G401 (cell line): ENCODE measurements at regions not wholly inside any gene's neighbourhood (a gene's known extent, or its start where the extent isn't known, plus 50 kb on each side); places are given as distances from the start of the nearest gene placed in this dataset.
"Not testable (repeated sequence)": the region's sequence is repeated elsewhere in the genome, so short reads cannot be mapped to it uniquely, and the experiment has no call there.

Experiments used
- DNase-seq: peaks from one replicate; pipeline ENCODE4 v3.0.0-alpha.2; 2015; ENCODE audit warnings: low spot score
- in situ Hi-C: cut with HindIII; loops from 2 replicates; pipeline ENCODE4 v1.10.0; 2016; ENCODE audit warnings: low sequenced_read_pairs, mixed read lengths

DNA sequence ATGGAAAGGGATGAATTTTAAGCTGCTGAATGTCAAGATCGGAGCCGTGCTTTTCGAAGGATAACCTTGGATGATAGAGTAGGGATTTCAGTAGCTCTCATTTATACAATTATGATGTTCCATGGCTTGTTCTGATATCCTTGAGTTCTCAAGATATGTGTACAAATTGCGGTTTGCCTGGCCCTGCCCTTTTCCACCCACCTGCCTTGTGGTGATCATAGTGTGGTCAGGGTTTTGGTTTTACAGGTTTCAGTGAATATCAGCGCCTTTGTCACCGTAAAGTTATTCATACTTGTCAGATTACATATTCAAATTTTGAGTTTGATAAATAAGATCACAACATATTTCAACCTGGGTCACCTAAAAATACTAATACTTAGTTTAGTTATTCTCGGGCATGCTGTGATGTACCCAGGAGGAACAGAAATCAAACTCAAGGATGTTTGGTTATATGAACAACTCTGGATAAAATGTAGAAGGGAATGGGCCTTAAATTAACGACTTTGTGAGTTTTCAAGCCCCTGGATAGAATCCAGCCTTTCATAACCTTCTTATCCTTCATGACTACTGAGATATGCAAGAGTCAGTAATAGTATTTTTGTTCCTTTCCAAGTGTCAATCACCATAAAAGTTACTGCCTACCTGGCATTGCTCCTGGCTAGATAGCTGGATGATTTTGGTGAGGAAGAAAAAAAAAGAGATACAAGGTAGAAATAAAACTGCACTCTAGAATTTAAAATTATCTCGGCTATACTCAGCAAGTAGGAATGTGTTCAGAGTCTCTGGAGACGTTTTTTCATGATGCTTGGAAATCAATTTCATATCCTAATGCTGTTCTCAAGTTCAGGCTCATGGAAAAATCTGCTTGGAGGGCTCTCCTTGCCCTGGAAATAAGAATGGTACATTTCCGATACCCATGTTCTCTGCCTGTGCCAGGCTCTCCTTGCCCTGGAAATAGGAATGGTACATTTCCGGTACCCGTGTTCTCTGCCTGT lies 209.2 kb upstream of the TPRG1 start:
- DNase-seq, result no peak
- in situ Hi-C loops, result no loop called here

DNA sequence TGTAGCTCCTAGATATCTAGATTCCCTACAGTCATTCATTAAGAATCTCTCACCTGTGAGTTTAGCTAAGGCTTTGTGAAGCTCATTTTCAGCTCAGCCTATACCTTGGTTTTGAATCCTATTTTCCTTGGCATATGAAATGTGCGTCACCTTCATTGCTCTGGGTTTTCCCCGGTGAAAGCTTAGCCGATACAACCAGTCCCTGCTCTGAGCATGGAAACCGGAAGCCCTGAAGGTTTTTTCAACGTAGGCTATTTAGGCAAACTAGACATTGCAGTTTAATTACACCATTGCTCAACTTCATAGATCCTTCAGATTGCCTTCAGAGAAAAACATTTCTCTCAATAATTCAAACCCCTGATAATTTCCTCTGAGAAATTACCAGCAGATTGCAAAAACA lies 206.8 kb upstream of the TPRG1 start:
- in situ Hi-C loops, result no loop called here
- no peak for DNase-seq

DNA sequence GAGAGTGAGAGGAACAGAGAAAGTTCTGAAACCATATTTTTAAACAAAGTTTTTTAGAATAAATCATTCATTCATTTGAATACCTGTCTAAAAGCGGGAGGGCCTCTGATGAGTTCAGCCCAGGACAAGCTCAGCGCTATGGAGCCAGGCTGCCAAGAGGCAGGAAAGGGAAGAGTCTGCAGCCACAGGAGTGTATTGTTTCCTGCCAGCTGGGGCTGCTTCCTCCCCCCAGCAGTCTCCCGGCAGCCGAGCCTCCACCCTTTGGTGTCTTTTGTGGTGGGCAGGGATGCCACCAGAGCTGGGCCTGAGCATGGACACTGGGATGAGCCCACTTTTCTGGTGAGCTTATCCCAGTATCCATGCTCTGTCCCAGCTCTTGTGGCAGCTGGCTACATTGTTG lies 199.5 kb upstream of the TPRG1 start:
- DNase-seq, result no peak
- in situ Hi-C loops, result no loop called here

DNA sequence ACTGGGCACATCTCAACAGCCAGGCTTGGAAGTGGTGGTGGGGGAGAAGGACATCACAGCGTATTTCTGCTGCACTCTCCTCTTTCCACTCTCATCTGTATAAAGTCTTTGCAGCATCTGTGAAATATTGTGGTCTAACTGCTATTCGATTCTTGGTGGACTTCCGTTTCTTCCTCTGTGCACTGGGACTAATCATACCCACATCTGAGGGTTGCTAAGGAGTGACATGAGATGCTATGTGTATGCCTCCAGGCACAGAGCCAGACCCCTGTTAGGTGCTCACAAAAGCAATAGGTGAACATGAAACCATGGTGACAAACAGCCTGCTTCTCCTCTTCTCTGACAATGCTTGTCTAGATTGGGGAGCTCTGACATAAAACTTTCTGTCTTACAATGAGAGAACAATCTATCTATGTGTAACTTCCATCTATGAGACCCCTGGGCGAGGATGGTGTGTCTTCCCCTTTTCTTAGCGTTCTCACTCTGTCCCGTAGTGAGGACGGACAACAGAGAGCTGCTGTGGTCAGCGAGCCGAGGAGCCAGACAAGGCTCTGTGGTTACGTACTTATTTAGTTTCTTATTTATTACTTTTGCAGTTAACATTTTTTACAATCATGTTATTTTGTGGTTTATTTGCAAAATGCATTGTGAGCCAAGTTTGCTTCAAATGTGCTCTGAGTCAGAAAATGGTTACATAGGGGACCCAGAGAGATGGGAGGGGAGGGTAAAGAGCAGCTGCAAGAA lies 196.7 kb upstream of the TPRG1 start:
- in situ Hi-C loops, result no loop called here
- DNase-seq, result no peak

DNA sequence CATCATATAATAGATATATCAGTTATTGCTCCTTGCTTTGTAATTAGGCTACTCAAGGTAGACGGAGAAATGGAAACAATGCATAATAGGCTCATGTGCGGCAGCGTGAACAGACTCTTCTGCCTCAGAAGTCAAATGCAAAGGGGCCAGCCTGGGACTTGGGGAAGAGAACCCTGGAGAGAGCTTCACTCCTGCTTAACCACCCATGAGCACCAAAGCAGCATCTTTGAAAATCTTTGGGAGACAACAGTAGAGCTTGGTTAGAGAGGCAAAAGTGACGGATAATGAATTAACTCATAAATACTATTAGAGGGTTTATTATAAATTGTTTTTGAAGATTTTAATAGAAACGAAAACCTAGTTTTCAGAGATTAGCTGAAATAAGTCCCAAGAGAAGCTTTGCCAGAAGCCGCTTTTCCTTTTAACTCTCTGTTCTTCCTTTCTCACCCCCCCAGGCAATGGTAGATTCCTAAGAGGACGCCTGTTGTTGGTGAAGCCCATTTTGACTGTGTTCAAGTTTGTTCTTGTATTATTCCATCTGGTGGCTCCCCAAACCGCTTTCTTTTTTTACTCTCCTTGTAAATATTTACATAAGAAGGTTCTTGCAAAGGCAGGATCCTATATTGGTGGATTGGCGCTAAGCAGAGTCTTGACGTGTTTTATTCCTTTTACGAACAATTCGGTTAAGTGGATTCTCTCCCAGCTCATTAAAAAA lies 196.0 kb upstream of the TPRG1 start:
- no peak for DNase-seq
- in situ Hi-C loops, result no loop called here

DNA sequence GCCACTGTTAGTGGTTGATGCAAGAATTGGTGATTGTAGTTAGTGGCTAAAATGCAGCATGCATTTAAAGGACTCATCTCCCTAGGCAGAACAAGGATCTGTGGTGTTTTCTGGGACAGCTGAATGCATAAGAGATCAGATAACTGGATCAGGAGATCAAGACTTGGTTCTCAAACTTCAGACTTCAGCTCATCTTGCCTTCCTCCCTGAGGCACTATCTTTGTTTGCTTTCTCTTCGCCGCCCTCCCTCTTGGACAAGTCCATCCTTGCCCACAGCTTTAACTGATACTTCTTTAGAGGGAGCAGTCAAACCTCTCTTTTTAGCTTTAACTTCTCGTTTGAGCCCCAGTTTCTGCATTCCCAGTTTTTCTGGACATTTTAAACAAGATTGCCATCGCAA lies 195.4 kb upstream of the TPRG1 start:
- in situ Hi-C loops, result no loop called here

DNA sequence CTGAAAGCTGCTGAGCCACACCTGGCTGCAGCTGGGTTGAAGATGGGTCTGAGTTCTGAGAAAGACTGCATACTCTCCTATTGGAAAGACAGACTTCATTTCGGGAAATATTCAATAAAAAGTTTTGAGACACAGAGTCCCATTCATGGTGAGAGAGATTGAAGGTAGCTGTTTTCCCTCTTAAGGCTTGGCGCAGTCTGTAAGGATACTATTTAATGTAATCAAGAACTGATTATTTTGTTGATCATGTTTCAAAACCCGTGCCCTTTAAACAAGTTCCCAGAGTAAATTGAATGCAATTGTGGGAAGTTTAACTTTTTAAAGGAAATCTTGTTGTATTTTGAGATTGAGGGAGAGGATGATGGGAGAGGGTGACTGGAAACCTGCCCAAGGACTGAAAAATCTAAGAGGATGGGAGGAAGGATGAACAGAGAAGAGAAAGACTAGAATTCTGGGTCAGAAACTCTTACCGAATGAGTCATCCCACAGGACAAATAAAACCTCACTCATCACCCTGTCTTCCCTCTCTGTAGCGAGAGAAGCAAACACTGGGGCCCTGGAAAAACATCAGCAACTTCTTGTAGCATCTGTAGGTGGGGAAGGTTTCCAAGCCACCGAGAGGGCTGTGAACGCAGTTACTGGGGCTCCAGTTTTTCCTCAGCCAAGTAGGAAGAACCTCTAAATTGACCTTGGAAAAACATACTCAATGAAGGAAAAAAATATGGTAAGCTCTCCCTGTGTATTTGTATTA lies 193.2 kb upstream of the TPRG1 start:
- no peak for DNase-seq
- in situ Hi-C loops, result no loop called here

More for the DNA sequence above, 195.4 kb upstream of the TPRG1 start:
- no peak for DNase-seq

DNA sequence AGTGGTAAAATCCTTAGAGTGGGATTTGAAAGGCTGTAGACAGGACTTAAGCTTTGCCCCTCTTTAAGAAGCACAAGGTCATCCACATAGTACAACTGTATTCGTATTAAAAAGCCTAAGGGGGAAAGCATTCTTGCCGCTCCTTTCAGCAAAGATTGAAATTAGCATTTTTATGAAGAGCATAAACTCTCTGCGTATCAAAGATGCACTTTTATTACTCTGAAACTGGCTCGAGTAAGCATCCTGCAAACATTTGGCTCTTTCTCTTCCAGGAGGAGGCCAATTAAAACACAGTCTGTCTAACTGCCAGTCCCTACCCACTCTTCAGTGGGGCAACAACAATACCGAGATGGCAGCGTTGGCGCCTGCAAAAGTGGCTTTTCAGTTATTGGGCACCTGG lies 192.5 kb upstream of the TPRG1 start:
- DNase-seq, result peak; percentile 28
- in situ Hi-C loops, result no loop called here

DNA sequence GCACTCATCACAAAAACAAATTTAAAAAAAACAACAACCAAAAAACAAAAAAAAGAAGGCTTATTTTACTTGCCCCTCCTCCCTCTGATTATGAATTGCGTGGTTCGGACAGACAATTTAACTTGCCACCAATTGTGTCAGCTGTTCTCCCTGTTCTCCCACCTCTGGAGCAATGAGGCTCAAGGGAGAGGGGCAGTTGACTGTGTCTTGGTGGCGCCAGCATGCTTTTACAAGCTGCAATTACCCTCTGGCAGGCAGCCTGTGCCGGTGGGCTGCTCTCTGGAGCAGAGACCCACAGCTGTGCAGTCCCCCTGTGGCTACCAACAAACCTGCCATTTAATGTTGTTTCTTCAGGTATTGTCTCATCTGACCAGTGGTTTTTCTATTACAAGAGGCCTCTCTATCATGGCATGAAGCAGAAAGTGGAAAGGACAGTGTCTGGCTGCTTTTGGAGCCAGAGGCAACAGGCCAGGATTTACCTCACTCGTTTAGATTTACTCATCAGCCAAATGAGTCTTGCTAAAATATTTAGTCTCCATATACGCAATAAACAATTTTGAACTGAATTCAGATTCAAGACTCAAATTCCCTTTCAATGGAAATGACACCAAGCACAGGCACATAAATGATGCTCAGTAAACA lies 192.0 kb upstream of the TPRG1 start:
- in situ Hi-C loops, result no loop called here
- peak; percentile 67 for DNase-seq

DNA sequence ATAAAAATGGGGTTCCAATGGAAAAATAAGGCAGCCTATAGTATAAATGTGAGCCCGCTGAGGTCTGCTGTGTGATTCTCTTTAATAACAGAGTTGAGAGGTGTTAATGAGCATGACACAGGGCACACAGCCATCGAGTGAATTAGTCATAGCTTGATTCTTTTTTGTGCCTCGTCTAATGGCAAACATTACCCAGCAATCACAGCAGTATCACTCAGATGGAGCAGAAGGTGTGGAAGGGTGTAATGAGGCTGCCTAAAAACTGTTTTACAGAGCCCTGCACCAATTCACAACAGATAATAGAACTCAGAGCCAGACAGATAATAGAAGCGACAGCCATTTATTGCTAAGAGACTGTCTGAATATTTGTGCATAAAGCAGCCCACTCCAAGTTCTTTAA lies 178.6 kb upstream of the TPRG1 start:
- in situ Hi-C loops, result no loop called here

DNA sequence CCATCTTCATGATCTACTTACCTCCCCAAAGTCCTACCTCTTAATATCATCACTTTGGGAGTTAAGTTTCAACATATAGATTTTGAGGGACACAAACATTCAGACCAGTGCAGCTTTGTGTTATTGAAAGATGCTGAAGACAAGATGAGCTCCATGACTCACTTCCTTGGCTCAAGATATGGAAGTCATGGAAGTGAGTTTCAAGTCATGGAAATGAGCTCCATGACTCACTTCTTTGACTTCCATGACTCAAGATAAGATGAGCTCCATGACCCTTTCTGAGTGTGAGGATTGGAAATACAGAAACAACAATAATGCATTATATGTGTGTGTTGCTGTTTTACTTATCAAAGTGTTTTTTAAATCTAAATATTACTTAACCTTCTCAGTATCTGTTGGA lies 170.2 kb upstream of the TPRG1 start:
- no peak for DNase-seq
- in situ Hi-C loops, result no loop called here

More for the DNA sequence above, 178.6 kb upstream of the TPRG1 start:
- no peak for DNase-seq

DNA sequence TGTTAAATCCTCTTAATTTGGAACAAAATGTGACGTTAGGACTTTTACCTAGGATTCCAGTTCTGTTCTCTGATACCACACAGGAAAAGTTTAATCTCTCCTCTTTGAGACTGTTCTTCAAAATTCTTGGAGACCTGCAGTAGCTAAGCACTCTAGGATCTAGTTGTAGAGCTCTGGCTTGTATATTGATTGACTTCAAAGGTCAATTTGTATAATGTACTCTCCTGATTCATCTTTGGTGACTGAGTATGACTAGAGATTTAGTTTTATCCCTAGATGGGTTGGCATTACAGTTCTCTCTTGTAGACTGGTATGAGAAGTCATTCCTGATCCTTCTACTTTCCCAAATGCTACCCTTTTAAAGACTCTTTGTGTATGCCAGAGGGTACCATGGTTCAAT lies 168.4 kb upstream of the TPRG1 start:
- no peak for DNase-seq

DNA sequence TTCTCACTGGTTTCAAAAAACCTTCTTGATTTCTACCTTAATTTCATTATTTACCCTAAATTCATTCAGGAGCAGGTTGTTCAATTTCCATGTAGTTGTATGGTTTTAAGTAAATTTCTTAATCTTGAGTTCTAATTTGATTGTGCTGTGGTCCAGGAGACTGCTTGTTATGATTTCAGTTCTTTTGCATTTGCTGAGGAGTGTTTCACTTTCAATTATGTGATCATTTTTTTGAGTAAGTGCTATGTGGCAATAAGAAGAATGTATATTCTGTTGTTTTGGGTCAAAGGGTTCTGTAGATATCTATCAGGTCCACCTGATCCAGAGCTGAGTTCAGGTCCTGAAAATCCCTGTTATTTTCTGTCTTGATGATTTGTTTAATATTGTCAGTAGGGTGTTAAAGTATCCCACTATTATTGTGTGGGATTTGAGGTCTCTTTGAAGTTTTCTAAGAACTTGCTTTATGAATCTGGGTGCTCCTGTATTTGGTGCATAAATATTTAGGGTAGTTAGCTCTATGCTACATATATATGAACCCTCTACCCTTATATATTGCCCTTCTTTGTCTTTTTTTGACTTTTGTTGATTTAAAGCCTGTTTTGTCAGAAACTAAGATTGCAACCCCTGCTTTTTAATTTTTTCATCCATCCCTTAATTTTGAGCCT lies 158.4 kb upstream of the TPRG1 start:
- in situ Hi-C loops, result no loop called here
- DNase-seq, result no peak

More for the DNA sequence above, 168.4 kb upstream of the TPRG1 start:
- in situ Hi-C loops, result no loop called here

DNA sequence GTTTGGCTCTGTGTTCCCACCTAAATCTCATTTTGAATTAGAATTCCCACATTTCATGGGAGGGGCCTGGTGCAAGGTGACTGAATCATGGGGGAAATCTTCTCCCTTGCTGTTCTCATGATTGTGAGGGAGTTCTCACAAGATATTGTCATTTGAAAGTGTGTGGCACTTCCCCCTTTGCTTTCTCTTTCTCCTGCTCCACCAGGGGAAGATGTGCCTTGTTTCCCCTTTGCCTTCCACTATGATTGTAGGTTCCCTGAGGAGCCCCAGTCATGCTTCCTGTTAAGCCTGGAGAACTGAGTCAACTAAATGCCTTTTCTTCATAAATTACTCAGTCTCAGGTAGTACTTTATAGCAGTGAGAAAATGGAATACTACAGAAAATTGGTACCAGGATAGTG lies 157.2 kb upstream of the TPRG1 start:
- no peak for DNase-seq
- in situ Hi-C loops, result no loop called here

DNA sequence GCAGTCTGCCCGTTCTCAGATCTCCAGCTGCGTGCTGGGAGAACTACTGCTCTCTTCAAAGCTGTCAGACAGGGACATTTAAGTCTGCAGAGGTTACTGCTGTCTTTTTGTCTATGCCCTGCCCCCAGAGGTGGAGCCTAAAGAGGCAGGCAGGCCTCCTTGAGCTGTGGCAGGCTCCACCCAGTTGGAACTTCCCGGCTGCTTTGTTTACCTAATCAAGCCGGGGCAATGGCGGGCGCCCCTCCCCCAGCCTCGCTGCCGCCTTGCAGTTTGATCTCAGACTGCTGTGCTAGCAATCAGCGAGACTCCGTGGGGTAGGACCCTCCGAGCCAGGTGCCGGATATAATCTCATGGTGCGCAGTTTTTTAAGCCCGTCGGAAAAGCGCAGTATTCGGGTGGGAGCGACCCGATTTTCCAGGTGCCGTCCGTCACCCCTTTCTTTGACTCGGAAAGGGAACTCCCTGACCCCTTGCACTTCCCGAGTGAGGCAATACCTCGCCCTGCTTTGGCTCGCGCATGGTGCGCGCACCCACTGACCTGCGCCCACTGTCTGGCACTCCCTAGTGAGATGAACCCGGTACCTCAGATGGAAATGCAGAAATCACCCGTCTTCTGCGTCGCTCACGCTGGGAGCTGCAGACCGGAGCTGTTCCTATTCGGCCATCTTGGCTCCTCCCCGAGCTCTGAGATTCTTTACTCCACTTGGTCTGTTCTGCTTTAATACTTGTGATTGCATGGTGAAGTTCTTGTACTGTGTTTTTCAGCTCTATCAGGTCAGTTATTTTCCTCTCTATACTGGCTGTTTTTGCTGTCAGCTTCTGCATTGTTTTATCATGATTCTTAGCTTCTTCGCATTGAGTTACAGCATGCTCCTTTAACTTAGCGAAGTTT lies 148.9 kb upstream of the TPRG1 start:
- DNase-seq, in situ Hi-C loops: not testable (repeated sequence)

DNA sequence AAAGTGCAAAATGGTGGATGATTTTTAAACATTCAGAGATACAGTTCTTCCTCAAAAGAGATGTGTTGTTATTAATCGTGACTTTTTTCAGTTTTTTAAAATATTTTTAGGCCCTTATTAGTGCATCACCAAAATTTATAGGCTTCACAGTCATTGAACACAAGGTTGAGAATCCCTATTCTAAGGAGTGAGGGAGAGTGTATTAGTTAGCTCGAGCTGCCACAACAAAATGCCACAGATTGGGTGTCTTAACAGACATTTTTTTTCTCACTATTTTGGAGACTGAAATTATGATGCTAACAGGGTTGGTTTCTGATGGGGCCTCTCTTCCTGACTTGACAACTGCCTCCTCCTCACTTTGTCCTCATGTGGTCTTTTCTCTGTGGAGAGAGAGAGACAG lies 145.9 kb upstream of the TPRG1 start:
- in situ Hi-C loops, result no loop called here
- DNase-seq, result no peak

DNA sequence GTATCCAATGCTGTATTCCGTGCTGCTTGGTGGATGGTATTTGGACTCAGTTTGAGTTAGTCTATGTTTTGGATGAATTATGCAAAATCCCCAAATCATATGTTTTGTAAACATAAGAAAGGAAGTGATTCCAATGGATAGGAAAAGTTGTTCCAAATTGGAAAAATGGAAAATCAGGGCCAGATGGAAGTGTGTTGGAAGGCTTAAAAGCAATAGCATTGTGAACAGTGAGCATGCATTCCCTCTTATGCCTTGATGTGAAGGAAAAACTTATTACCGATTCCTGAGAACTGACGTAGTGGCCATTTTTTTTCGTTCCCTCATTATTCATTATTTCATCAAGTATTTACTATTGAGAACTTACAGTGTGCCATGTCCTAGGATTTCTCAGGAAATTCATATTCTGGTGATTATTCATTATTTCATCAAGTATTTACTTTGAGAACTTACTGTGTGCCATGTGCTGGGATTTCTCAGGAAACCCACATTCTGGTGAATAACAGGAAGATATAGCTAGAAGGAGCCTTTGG lies 144.1 kb upstream of the TPRG1 start:
- no peak for DNase-seq
- in situ Hi-C loops, result no loop called here
